Stomach (tissue), 4 donors: ENCODE measurements at regions not wholly inside any gene's neighbourhood (a gene's known extent, or its start where the extent isn't known, plus 50 kb on each side); places are given as distances from the start of the nearest gene placed in this dataset.

Experiments
- CTCF ChIP-seq, 7 experiments: fragments of 450-650 bp in 4 of 7; fragments of 200-600 bp in 3 of 7; sonication (generic) in 3 of 7; IDR thresholded peaks; one replicate each; pipeline ENCODE4 v1.5.1; 2016 to 2019; ENCODE audit warnings: antibody characterized with exemption in 7 of 7, control low read depth in 2 of 7, mild to moderate bottlenecking in 1 of 7
- EP300 ChIP-seq: sonication (generic); formaldehyde crosslinking; IDR thresholded peaks from one replicate; pipeline ENCODE4 v1.6.1; 2017; ENCODE audit warnings: antibody characterized with exemption
- POLR2A ChIP-seq, 4 donors: fragments of 450-650 bp; IDR thresholded peaks; one replicate each; pipeline ENCODE4 v1.6.1; 2016; ENCODE audit warnings: antibody characterized with exemption in 4 of 4, control low read depth in 2 of 4, mild to moderate bottlenecking in 1 of 4, moderate library complexity in 1 of 4
- POLR2AphosphoS5 ChIP-seq, 3 donors: sonication (generic); formaldehyde crosslinking; IDR thresholded peaks; one replicate each; pipeline ENCODE4 v1.6.1; 2016; ENCODE audit warnings: antibody characterized with exemption in 3 of 3

DNA sequence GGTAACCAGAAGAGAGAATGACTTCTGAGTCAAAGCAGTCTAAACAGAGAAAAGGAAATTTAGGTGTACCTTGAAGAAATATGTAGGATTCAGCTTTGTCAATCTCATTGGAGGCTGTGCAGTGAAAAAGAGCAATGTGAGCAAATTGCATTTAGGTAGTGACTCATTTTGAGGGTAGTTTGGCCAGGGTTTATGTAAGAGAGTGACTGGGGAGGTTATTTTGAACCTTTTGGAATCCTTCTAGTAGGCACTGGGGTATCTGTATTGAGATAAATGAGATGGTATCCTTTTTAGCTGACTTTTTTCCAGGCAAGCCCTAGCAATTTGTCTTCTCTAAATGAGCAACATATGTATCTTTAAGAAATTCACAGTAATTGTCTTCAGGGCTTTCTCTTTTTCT, 95.9 kb downstream of the DISP1 start:
- TF ChIP-seq CTCF (IDR thresholded peaks at IDR 0.05) (no peak), POLR2A (IDR thresholded peaks at IDR 0.05) (no peak), POLR2AphosphoS5 (IDR thresholded peaks at IDR 0.05) (no peak), EP300 (no peak)
